ENCODE measurements at regions not wholly inside any gene's neighbourhood (a gene's known extent, or its start where the extent isn't known, plus 50 kb on each side); places are given as distances from the start of the nearest gene placed in this dataset.

DNA sequence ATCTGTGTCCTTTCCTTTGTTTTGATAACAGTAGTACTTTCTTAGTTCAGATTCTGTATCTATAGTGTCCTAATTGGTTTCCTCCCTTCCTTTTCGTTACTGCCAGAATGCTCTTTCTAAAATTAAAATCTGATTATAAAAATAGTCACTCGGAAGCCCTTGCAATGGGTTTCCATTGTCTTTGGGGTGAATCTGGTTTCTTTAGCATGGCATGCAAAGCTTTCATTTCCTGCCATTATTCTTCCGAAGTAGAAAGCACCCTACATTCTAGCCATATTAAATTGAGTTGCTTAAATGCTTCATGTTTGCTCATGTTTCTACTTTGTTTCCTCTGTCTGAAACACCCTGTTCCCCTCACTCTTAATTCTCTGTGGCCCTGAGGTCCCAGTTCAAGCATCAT lies 53.2 kb upstream of the MACF1 start:
- TF ChIP-seq POLR2AphosphoS5 (IDR thresholded peaks at IDR 0.05) (no peak), POLR2A (IDR thresholded peaks at IDR 0.05) (no peak)
- TF ChIP-seq, protein P1, sequence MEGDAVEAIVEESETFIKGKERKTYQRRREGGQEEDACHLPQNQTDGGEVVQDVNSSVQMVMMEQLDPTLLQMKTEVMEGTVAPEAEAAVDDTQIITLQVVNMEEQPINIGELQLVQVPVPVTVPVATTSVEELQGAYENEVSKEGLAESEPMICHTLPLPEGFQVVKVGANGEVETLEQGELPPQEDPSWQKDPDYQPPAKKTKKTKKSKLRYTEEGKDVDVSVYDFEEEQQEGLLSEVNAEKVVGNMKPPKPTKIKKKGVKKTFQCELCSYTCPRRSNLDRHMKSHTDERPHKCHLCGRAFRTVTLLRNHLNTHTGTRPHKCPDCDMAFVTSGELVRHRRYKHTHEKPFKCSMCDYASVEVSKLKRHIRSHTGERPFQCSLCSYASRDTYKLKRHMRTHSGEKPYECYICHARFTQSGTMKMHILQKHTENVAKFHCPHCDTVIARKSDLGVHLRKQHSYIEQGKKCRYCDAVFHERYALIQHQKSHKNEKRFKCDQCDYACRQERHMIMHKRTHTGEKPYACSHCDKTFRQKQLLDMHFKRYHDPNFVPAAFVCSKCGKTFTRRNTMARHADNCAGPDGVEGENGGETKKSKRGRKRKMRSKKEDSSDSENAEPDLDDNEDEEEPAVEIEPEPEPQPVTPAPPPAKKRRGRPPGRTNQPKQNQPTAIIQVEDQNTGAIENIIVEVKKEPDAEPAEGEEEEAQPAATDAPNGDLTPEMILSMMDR (IDR thresholded peaks at IDR 0.05) = no peak
